ENCODE measurements at regions not wholly inside any gene's neighbourhood (a gene's known extent, or its start where the extent isn't known, plus 50 kb on each side); places are given as distances from the start of the nearest gene placed in this dataset.

DNA sequence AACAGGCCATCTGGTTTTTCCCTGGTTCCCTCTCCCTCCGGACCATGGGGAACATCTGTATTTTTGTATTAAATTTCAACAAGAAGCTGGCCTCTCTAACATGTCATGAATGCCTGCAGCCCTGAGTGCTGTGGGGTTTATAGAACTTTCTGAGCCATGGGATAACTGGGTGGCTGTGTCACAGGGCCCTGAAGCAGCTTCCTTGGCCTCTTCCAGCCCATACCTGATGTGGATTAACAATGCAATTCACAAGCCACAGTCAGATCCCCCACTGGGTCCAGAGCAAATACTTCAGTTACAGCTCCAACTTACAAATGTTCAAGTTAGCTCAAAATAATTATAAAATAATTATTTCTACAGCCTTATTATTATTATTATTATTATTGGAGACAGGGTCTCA lies 307.8 kb upstream of the CELF4 start:
- CTCF ChIA-PET (ENCODE audit: partially characterized antibody), result interaction anchor here (1.0 to 1.9 kb wide), 2 partner anchors 9 to 12 kb away, joined by 4 read pairs; no protein-coding TSS in a partner anchor
- H4K20me1 ChIP-seq (replicated peaks in 1 of 2; ENCODE audit: control insufficient read depth in 1 of 2, insufficient read depth in 2 of 2, low read length in 2 of 2), result no peaks in the 10 kb centered on the region
- no peak for FAIRE-seq
- TF ChIP-seq BRCA1 (IDR thresholded peaks at IDR 0.05; ENCODE audit: low read depth, low read length), result no peak
- no peak for TF ChIP-seq NRF1 (IDR thresholded peaks at IDR 0.05; ENCODE audit: low read depth, low read length)
- no peak for TF ChIP-seq BACH1 (IDR thresholded peaks at IDR 0.05; ENCODE audit: low read length)
- TF ChIP-seq RNF2 (IDR thresholded peaks at IDR 0.05; ENCODE audit: borderline replicate concordance, low read depth, low read length, missing control alignments, poor library complexity, severe bottlenecking), result no peak

More for the DNA sequence above, 307.8 kb upstream of the CELF4 start:
- no peak overlapping the region for H4K5ac ChIP-seq (ENCODE audit: insufficient read length, low read depth, low read length)
- no peak overlapping the region for H4K91ac ChIP-seq (replicated peaks; ENCODE audit: insufficient read length, low read length)
- DNase-seq (ENCODE audit: low read depth in 1 of 2, low spot score in 2 of 2), result no peak
- no peak overlapping the region for H4K8ac ChIP-seq (ENCODE audit: extremely low read depth, insufficient read depth, low read length)
- H2AFZ ChIP-seq (ENCODE audit: low read length), result no peak overlapping the region
- no peaks in the 10 kb centered on the region for H3K79me2 ChIP-seq (ENCODE audit: control insufficient read depth in 1 of 2, insufficient read depth in 2 of 2, low read length in 2 of 2)
- H3K18ac ChIP-seq (ENCODE audit: extremely low read depth, low read length), result no peak overlapping the region
- H3K56ac ChIP-seq (replicated peaks; ENCODE audit: insufficient read length, low read depth, low read length), result no peak overlapping the region
- H3K4me3 ChIP-seq (ENCODE audit: extremely low read depth in 1 of 4, insufficient read depth in 2 of 4, low read depth in 3 of 4, low read length in 4 of 4), result no peak overlapping the region
- no peak overlapping the region for H2AK5ac ChIP-seq (ENCODE audit: low read depth, low read length)
- H3K23me2 ChIP-seq (ENCODE audit: low read depth, low read length), result no peaks in the 10 kb centered on the region
- no peaks in the 10 kb centered on the region for H3K9me3 ChIP-seq (ENCODE audit: insufficient read depth in 2 of 2, low read depth in 1 of 2, low read length in 1 of 2)
- POLR2A ChIA-PET (ENCODE audit: partially characterized antibody), result no interaction called here
- no peak overlapping the region for H3K14ac ChIP-seq (ENCODE audit: insufficient read length)
- H3K4me1 ChIP-seq (replicated peaks in 1 of 4; ENCODE audit: control insufficient read depth in 3 of 4, insufficient read depth in 4 of 4, low read length in 3 of 4), result no peaks in the 10 kb centered on the region
- no peak overlapping the region for H3K9ac ChIP-seq (replicated peaks in 1 of 4; ENCODE audit: extremely low read depth in 1 of 4, low read depth in 3 of 4, low read length in 3 of 4)
- no peak overlapping the region for H2BK12ac ChIP-seq (ENCODE audit: low read depth, low read length)
- no peak overlapping the region for H3K4me2 ChIP-seq (ENCODE audit: insufficient read depth in 1 of 2, low read depth in 2 of 2, low read length in 2 of 2)
- no peak overlapping the region for H2BK120ac ChIP-seq (replicated peaks; ENCODE audit: low read depth, low read length)
- H3K23ac ChIP-seq (ENCODE audit: insufficient read length), result no peak overlapping the region
- H2BK5ac ChIP-seq (ENCODE audit: low read depth, low read length), result no peak overlapping the region
- no peaks in the 10 kb centered on the region for H3K27me3 ChIP-seq (replicated peaks in 1 of 4; ENCODE audit: control insufficient read depth in 3 of 4, extremely low read depth in 1 of 4, insufficient read depth in 3 of 4, low read length in 3 of 4)
- H3K79me1 ChIP-seq (ENCODE audit: low read depth, low read length), result no peaks in the 10 kb centered on the region
- no peaks in the 10 kb centered on the region for H3K36me3 ChIP-seq (ENCODE audit: control insufficient read depth in 2 of 4, insufficient read depth in 4 of 4, low read length in 3 of 4)
- H2BK20ac ChIP-seq (ENCODE audit: low read length), result no peak overlapping the region
- no peak overlapping the region for H3K27ac ChIP-seq (ENCODE audit: low read depth, low read length)
- WGBS, 2 experiments (ENCODE audit: extremely low coverage in 1 of 2, insufficient coverage in 1 of 2, insufficient read length in 1 of 2, insufficient replicate concordance in 2 of 2, low coverage in 1 of 2, low lambda C conversion rate in 2 of 2, missing lambda C conversion rate in 1 of 2), result 94% methylated on average over 1 of the region's 1 CpG; no CpG with 5 or more reads in 1 of the 2 experiments
- H2BK15ac ChIP-seq (ENCODE audit: low read length), result no peak overlapping the region
- H3K4ac ChIP-seq (replicated peaks; ENCODE audit: insufficient read length, low read depth, low read length), result no peak overlapping the region

Data from H1 (cell line).